T-cell (primary cell): ENCODE measurements at regions not wholly inside any gene's neighbourhood (a gene's known extent, or its start where the extent isn't known, plus 50 kb on each side); places are given as distances from the start of the nearest gene placed in this dataset.

ENCODE experiments used
- ATAC-seq, 4 experiments: fragments of 200-7000 bp in 3 of 4; fragments of 150-1000 bp in 1 of 4; cut with Tn5 transposase; replicated peaks in 1 of 4; 1 replicate in 3 of 4; 2 replicates in 1 of 4; pipeline ENCODE4 v1.10.0; 2021; ENCODE audit warnings: moderate library complexity in 3 of 4, mild to moderate bottlenecking in 2 of 4, moderate number of reproducible peaks in 1 of 4
- CTCF ChIA-PET, 2 donors: fragments of 300-600 bp; sonication (Branson Sonifier 250); formaldehyde crosslinking; loops; one replicate each; lab custom pipeline; 2022; ENCODE audit warnings: antibody characterized with exemption in 2 of 2; lab: Charles Lee
- POLR2A ChIA-PET, 2 donors: fragments of 300-600 bp; sonication (Branson Sonifier 250); formaldehyde crosslinking; loops; one replicate each; lab custom pipeline; 2022; ENCODE audit warnings: antibody characterized with exemption in 2 of 2; lab: Charles Lee
- DNase-seq, 35 experiments: peaks; one replicate each; pipeline versions ENCODE4 v3.0.0 to v3.0.0-alpha.2; 2013 to 2023
- H3K27ac ChIP-seq: one replicate; pipeline ENCODE4 v1.5.1; 2013; ENCODE audit warnings: low read length
- H3K27me3 ChIP-seq, 2 experiments: replicated peaks in 1 of 2; 1 replicate in 1 of 2; 2 replicates in 1 of 2; pipeline versions ENCODE4 v1.6.1 to v1.7.0; 2013; ENCODE audit warnings: low read length in 1 of 2, mixed read lengths in 1 of 2; ENCODE audit not compliant: control insufficient read depth in 2 of 2, insufficient read depth in 2 of 2; ENCODE audit errors: extremely low read depth in 1 of 2
- H3K36me3 ChIP-seq, 2 donors: 1 replicate in 1 of 2; 2 replicates in 1 of 2; pipeline versions ENCODE4 v1.6.1 to v1.7.0; 2013; ENCODE audit warnings: low read length in 1 of 2; ENCODE audit not compliant: control insufficient read depth in 2 of 2, insufficient read depth in 1 of 2; ENCODE audit errors: extremely low read depth in 1 of 2
- H3K4me1 ChIP-seq, 2 experiments: 1 replicate in 1 of 2; 2 replicates in 1 of 2; pipeline versions ENCODE4 v1.6.1 to v1.7.0; 2013; ENCODE audit warnings: low read length in 2 of 2, mixed read lengths in 1 of 2; ENCODE audit not compliant: insufficient read depth in 2 of 2, control insufficient read depth in 1 of 2; ENCODE audit errors: extremely low read depth in 1 of 2
- H3K4me3 ChIP-seq, 2 donors: 1 replicate in 1 of 2; 2 replicates in 1 of 2; pipeline versions ENCODE4 v1.5.1 to v1.7.0; 2013; ENCODE audit warnings: mild to moderate bottlenecking in 2 of 2, low read length in 1 of 2, moderate library complexity in 1 of 2; ENCODE audit not compliant: control insufficient read depth in 1 of 2; ENCODE audit errors: extremely low read depth in 1 of 2
- H3K9me3 ChIP-seq: 2 replicates; pipeline ENCODE4 v1.7.0; 2013
- H3K27ac Mint-ChIP-seq, 2 donors: one replicate each; pipeline ENCODE4 v1.8.0; 2020 to 2021; ENCODE audit warnings: mild to moderate bottlenecking in 2 of 2, mixed read lengths in 2 of 2
- H3K27me3 Mint-ChIP-seq, 2 donors: one replicate each; pipeline ENCODE4 v1.8.0; 2021 to 2022; ENCODE audit warnings: mixed read lengths in 2 of 2
- H3K36me3 Mint-ChIP-seq: one replicate; pipeline ENCODE4 v1.8.0; 2021; ENCODE audit warnings: mixed read lengths
- H3K4me1 Mint-ChIP-seq, 3 donors: one replicate each; pipeline ENCODE4 v1.8.0; 2020 to 2022; ENCODE audit warnings: mixed read lengths in 3 of 3, mild to moderate bottlenecking in 1 of 3
- H3K4me3 Mint-ChIP-seq, 3 donors: one replicate each; pipeline ENCODE4 v1.8.0; 2020 to 2022; ENCODE audit warnings: mild to moderate bottlenecking in 3 of 3, mixed read lengths in 3 of 3, moderate library complexity in 3 of 3
- H3K9me3 Mint-ChIP-seq, 3 donors: one replicate each; pipeline ENCODE4 v1.8.0; 2020 to 2022; ENCODE audit warnings: mixed read lengths in 3 of 3
- WGBS: methylation state at CpG from one replicate; pipeline ENCODE4 v1.1.5; 2013; ENCODE audit warnings: missing lambda C conversion rate; ENCODE audit not compliant: insufficient coverage; 5-methylcytosine and 5-hydroxymethylcytosine counted together

DNA sequence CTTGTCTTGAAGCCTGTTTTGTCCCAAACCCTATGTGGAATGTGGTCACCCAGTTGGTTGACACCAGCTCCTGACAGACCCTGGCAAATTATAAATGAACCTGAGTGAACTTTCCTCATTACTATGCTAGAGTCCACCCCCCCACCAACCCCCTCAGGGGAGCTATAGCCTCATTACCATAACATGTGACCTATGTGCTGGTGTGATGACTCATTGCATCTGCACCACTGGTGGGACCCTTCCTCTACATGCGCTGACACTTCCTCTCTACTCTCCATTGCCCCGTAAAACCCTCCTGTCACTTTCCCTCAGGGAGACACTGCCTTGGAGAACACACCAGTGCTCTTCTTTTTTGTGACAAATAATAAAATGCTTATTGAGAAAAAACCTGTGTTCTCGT, 105.0 kb upstream of the SESN3 start:
- Mint-ChIP-seq H3K27ac (peak overlapping the region in 1 of 2 donors; percentile 36), H3K4me1 (peaks cover 0 to 7% (median 7%) of the 10 kb centered on the region in 3 donors), H3K27me3 (no peaks in the 10 kb centered on the region), H3K4me3 (no peak overlapping the region), H3K36me3 (no peaks in the 10 kb centered on the region), H3K9me3 (no peaks in the 10 kb centered on the region)
- Histone ChIP-seq H3K27ac (no peak overlapping the region), H3K36me3 (no peaks in the 10 kb centered on the region), H3K27me3 (no peaks in the 10 kb centered on the region), H3K4me1 (peaks cover 2 to 9% of the 10 kb centered on the region in 2 experiments), H3K9me3 (no peaks in the 10 kb centered on the region), H3K4me3 (no peak overlapping the region)
- ChIA-PET CTCF (interaction anchor here in 1 of 2 donors (0.5 to 0.6 kb wide), 2 partner anchors 49 to 70 kb away, joined by 3 to 5 read pairs; no protein-coding TSS in a partner anchor), POLR2A (no interaction called here)
- WGBS = 100% methylated on average over 2 of the region's 3 CpGs
- DNase-seq (no peak), ATAC-seq (no peak)

GRCh38 chr11:95331161-95331560, 100.2 kb upstream of the SESN3 start:
- no peaks in the 10 kb centered on the region for H3K27me3 Mint-ChIP-seq

GRCh38 chr11:95330302-95330701, 99.3 kb upstream of the SESN3 start:
- WGBS = 100% methylated on average over 1 of the region's 1 CpG
- peaks cover 14 to 18% (median 16%) of the 10 kb centered on the region in 3 donors for H3K4me1 Mint-ChIP-seq
- POLR2A ChIA-PET = no interaction called here
- Histone ChIP-seq H3K27ac (no peak overlapping the region), H3K27me3 (peaks cover 0 to 2% of the 10 kb centered on the region in 2 experiments), H3K36me3 (no peaks in the 10 kb centered on the region), H3K9me3 (no peaks in the 10 kb centered on the region), H3K4me1 (peaks cover 0 to 6% of the 10 kb centered on the region in 2 experiments), H3K4me3 (no peak overlapping the region)
- H3K27me3 Mint-ChIP-seq = no peaks in the 10 kb centered on the region
- H3K36me3 Mint-ChIP-seq = no peaks in the 10 kb centered on the region
- no peak overlapping the region for H3K4me3 Mint-ChIP-seq
- peak overlapping the region; percentile 44 to 70 for H3K27ac Mint-ChIP-seq
- DNase-seq (no peak), ATAC-seq (no peak)
- no peaks in the 10 kb centered on the region for H3K9me3 Mint-ChIP-seq
- CTCF ChIA-PET = no interaction called here

More at GRCh38 chr11:95331161-95331560, 100.2 kb upstream of the SESN3 start:
- no peaks in the 10 kb centered on the region for H3K36me3 ChIP-seq
- H3K27ac Mint-ChIP-seq = no peak overlapping the region
- WGBS = 100% methylated on average over 1 of the region's 1 CpG
- H3K4me3 ChIP-seq = no peak overlapping the region
- peaks cover 16 to 22% (median 18%) of the 10 kb centered on the region in 3 donors for H3K4me1 Mint-ChIP-seq
- no peak overlapping the region for H3K27ac ChIP-seq
- no peak for ATAC-seq
- H3K9me3 ChIP-seq = no peaks in the 10 kb centered on the region
- peaks cover 0 to 6% of the 10 kb centered on the region in 2 experiments for H3K4me1 ChIP-seq
- no peaks in the 10 kb centered on the region for H3K9me3 Mint-ChIP-seq
- CTCF ChIA-PET = no interaction called here
- no peak overlapping the region for H3K4me3 Mint-ChIP-seq
- H3K27me3 ChIP-seq = peaks cover 0 to 2% of the 10 kb centered on the region in 2 experiments
- DNase-seq = no peak
- H3K36me3 Mint-ChIP-seq = no peaks in the 10 kb centered on the region
- POLR2A ChIA-PET = no interaction called here

DNA sequence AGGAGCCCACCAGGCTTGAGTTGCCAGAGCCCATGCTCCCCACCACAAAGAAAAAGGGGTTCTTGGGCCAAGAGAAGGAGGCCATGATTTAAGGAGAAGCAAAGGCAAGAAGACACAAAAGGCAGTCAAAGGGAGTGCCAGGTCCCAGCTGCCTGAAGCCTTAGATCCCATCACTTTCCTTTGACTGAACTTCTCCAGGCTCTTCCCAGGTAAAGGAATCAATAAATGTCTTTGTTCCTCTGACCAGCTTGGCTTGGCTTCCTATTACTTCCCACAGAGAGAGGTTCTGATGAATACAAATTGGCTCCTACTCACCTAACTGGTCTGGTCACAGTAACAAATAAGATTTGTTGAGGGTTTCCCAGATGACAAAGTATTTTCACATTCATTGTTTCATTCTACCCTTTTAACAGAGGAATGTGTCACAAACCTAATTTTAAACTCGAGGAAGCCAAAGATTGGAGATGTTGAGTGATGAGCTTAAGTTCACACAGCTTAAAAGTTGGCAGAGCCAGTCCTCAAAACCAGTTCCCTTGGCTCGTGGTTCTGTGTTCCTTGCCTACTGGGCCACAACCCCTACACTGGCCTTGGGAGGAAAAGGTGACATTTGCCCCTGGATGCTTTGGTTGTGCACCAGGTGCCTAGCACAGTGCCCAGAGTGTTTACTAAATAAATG, 96.4 kb upstream of the SESN3 start:
- POLR2A ChIA-PET = no interaction called here
- WGBS = no CpG with 5 or more reads among the region's 2 CpGs
- peaks cover 0 to 2% of the 10 kb centered on the region in 2 experiments for H3K27me3 ChIP-seq
- Mint-ChIP-seq H3K9me3 (no peaks in the 10 kb centered on the region), H3K4me3 (no peak overlapping the region), H3K36me3 (no peaks in the 10 kb centered on the region), H3K27me3 (peaks cover 0 to 3% of the 10 kb centered on the region in 2 donors), H3K27ac (no peak overlapping the region), H3K4me1 (peaks cover 14 to 18% (median 16%) of the 10 kb centered on the region in 3 donors)
- DNase-seq (no peak), ATAC-seq (no peak)
- H3K9me3 ChIP-seq = no peaks in the 10 kb centered on the region
- H3K36me3 ChIP-seq = no peaks in the 10 kb centered on the region
- CTCF ChIA-PET = no interaction called here
- H3K27ac ChIP-seq = no peak overlapping the region
- H3K4me3 ChIP-seq = no peak overlapping the region
- H3K4me1 ChIP-seq = peaks cover 0 to 6% of the 10 kb centered on the region in 2 experiments

DNA sequence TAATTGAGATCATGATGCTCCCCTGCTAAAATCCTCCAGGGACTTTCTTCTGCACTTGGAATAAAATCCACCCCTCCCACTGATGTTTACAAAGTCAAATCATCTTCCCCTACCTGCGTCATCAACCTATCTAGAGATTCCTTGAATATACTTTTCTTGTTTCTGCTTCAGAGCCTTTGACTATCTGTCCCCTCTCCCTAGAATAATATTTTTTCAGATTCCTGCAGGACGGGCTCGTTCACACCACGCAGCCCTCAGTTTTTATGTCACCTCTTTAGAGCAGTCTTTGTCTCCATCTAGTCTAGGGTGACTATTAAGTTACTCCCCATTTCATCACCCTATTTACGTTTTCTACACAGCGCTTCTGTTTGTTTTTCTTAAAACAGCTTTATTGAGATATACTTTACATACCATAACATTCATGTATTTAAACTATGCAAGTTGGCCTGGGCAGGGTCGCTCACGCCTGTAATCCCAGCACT, 94.8 kb upstream of the SESN3 start:
- Histone ChIP-seq H3K4me3 (no peak overlapping the region), H3K27ac (no peak overlapping the region), H3K27me3 (peaks cover 0 to 2% of the 10 kb centered on the region in 2 experiments), H3K9me3 (no peaks in the 10 kb centered on the region), H3K4me1 (peaks cover 0 to 6% of the 10 kb centered on the region in 2 experiments), H3K36me3 (no peaks in the 10 kb centered on the region)
- no peak overlapping the region for H3K4me3 Mint-ChIP-seq
- peaks cover 0 to 4% of the 10 kb centered on the region in 2 donors for H3K27me3 Mint-ChIP-seq
- CTCF ChIA-PET = no interaction called here
- 88% methylated on average over 1 of the region's 8 CpGs for WGBS
- no peak overlapping the region for H3K27ac Mint-ChIP-seq
- POLR2A ChIA-PET = no interaction called here
- H3K9me3 Mint-ChIP-seq = no peaks in the 10 kb centered on the region
- peaks cover 14 to 18% (median 15%) of the 10 kb centered on the region in 3 donors for H3K4me1 Mint-ChIP-seq
- H3K36me3 Mint-ChIP-seq = no peaks in the 10 kb centered on the region
- DNase-seq (no peak), ATAC-seq (no peak)

DNA sequence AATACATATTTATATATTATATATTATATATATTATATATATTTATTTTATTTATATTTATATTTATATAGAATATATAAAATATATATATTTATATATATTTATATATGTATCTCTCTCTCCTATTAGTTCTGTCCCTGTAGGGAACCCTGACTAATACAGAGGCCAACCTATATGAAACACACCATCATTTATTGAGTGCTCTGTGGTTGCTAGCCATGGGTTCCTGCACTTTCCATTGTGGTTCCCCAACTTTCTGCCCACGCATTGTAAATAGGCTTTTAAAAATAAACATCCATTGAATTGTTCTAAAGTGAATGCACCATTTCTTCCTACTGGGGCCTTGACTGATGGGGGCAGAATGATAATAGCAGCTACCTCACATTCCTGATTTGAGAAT, 93.8 kb upstream of the SESN3 start:
- Mint-ChIP-seq H3K4me1 (peaks cover 7 to 10% (median 10%) of the 10 kb centered on the region in 3 donors), H3K36me3 (no peaks in the 10 kb centered on the region), H3K27me3 (peaks cover 0 to 4% of the 10 kb centered on the region in 2 donors), H3K27ac (no peak overlapping the region), H3K4me3 (no peak overlapping the region), H3K9me3 (no peaks in the 10 kb centered on the region)
- peaks cover 0 to under 1% of the 10 kb centered on the region in 2 experiments for H3K4me1 ChIP-seq
- WGBS = no CpG with 5 or more reads among the region's 1 CpG
- no peak overlapping the region for H3K27ac ChIP-seq
- no peak overlapping the region for H3K4me3 ChIP-seq
- POLR2A ChIA-PET = interaction anchor here in 1 of 2 donors (1.0 kb wide), 1 partner anchor 16 kb away, joined by 3 read pairs; no protein-coding TSS in a partner anchor
- DNase-seq (no peak), ATAC-seq (no peak)
- no peaks in the 10 kb centered on the region for H3K27me3 ChIP-seq
- no peaks in the 10 kb centered on the region for H3K36me3 ChIP-seq
- H3K9me3 ChIP-seq = no peaks in the 10 kb centered on the region
- CTCF ChIA-PET = no interaction called here
